ENCODE measurements at regions not wholly inside any gene's neighbourhood (a gene's known extent, or its start where the extent isn't known, plus 50 kb on each side); places are given as distances from the start of the nearest gene placed in this dataset.

- no peaks in the 10 kb centered on the region for H3K79me2 ChIP-seq (ENCODE audit: control insufficient read depth, insufficient read depth, low read length)
- no TSS peak for BruUV-seq (replicated peaks)
- intact Hi-C loops (cut with micrococcal nuclease): no loop called here
- no peaks in the 10 kb centered on the region for H4K20me1 ChIP-seq (replicated peaks; ENCODE audit: control insufficient read depth, insufficient read depth, low read length)
- ChIA-PET POLR2A (interaction anchor here (0.5 to 1.4 kb wide), 3 partner anchors 18 to 147 kb away, joined by 3 to 6 read pairs (median 4); partner anchors contain the start of gene ID2), CTCF (ENCODE audit: low intra/inter-chr PET ratio) (no interaction called here)
- H3K27ac ChIP-seq (ENCODE audit: extremely low read depth, low read depth, low read length): no peak overlapping the region
- in situ Hi-C loops (cut with MboI): no loop called here
- H3K4me3 ChIP-seq: no peak overlapping the region
- H3K4me2 ChIP-seq (ENCODE audit: insufficient read depth, low read length): no peak overlapping the region
- FAIRE-seq (no peak), DNase-seq (ENCODE audit: extremely low read depth in 1 of 4, low spot score in 3 of 4) (no peak), ATAC-seq (no peak)
- no peaks in the 10 kb centered on the region for H3K36me3 ChIP-seq (ENCODE audit: control insufficient read depth, insufficient read depth, low read length)
- H3K4me1 ChIP-seq (replicated peaks in 1 of 2; ENCODE audit: control insufficient read depth in 2 of 2, insufficient read depth in 2 of 2, low read length in 2 of 2): peaks cover 21 to 39% of the 10 kb centered on the region in 2 experiments
- H2AFZ ChIP-seq (ENCODE audit: low read depth, low read length): no peak overlapping the region
- no peak overlapping the region; a peak in 1 of 4 replicates for H3K9ac ChIP-seq (ENCODE audit: insufficient read depth in 1 of 2, low read depth in 2 of 2, low read length in 2 of 2)
- WGBS (ENCODE audit: insufficient coverage, low coverage, missing lambda C conversion rate): 47% methylated on average over 16 of the region's 19 CpGs
- no peaks in the 10 kb centered on the region for H3K9me3 ChIP-seq (replicated peaks; ENCODE audit: control insufficient read depth, insufficient read depth, low read depth, low read length)
- peaks cover 5 to 35% of the 10 kb centered on the region in 2 experiments; a peak in 4 of 5 replicates for H3K27me3 ChIP-seq (ENCODE audit: control insufficient read depth in 2 of 2, insufficient read depth in 2 of 2, low read length in 2 of 2)
- TF ChIP-seq CBX8 (IDR thresholded peaks at IDR 0.05; ENCODE audit: borderline replicate concordance, extremely low read depth, low read depth, low read length, poor library complexity, severe bottlenecking): no peak
- no peak for TF ChIP-seq ZNF764 (CRISPR knock-in tag; IDR thresholded peaks at IDR 0.05; ENCODE audit: low read depth)
- peak in 1 of 3 experiments; percentile 8 for TF ChIP-seq YY1 (IDR thresholded peaks at IDR 0.05; ENCODE audit: borderline replicate concordance in 1 of 3, control insufficient read depth in 1 of 3, extremely low read depth in 1 of 3, insufficient read depth in 3 of 3, insufficient read length in 1 of 3, insufficient replicate concordance in 2 of 3, low read depth in 1 of 3, low read length in 2 of 3)
- no peak for TF ChIP-seq USF1 (CRISPR knock-in tag; IDR thresholded peaks at IDR 0.05)
- TF ChIP-seq ZNF263 (CRISPR knock-in tag; IDR thresholded peaks at IDR 0.05; ENCODE audit: borderline replicate concordance): peak; percentile 75
- TF ChIP-seq MCM3 (IDR thresholded peaks at IDR 0.05): no peak
- H3K9me1 ChIP-seq (ENCODE audit: control insufficient read depth, insufficient read depth, low read length): no peaks in the 10 kb centered on the region
These were observed 94.5 kb upstream of the ID2 start for GRCh38 chr2:8587251-8587791.

Measured in K562 (cell line).